PC-3 (cell line): ENCODE measurements at regions not wholly inside any gene's neighbourhood (a gene's known extent, or its start where the extent isn't known, plus 50 kb on each side); places are given as distances from the start of the nearest gene placed in this dataset.
"Not testable (repeated sequence)": the region's sequence is repeated elsewhere in the genome, so short reads cannot be mapped to it uniquely, and the experiment has no call there.

Experiments used
- CTCF ChIP-seq: fragments of 300-600 bp; sonication (generic); conservative IDR thresholded peaks from 2 replicates; pipeline ENCODE4 v1.5.1; 2017; ENCODE audit warnings: antibody characterized with exemption, low read depth, mild to moderate bottlenecking, low read length
- EZH2 ChIP-seq: fragments of 300-600 bp; sonication (generic); IDR thresholded peaks from one replicate; pipeline ENCODE4 v1.6.1; 2017; ENCODE audit warnings: antibody characterized with exemption, mild to moderate bottlenecking, low read length; ENCODE audit not compliant: unreplicated experiment

GRCh38 chr1:243061965-243062364 lies 193.1 kb downstream of the CEP170 start:
- TF ChIP-seq EZH2, CTCF: not testable (repeated sequence)
